ENCODE measurements at regions not wholly inside any gene's neighbourhood (a gene's known extent, or its start where the extent isn't known, plus 50 kb on each side); places are given as distances from the start of the nearest gene placed in this dataset.

DNA sequence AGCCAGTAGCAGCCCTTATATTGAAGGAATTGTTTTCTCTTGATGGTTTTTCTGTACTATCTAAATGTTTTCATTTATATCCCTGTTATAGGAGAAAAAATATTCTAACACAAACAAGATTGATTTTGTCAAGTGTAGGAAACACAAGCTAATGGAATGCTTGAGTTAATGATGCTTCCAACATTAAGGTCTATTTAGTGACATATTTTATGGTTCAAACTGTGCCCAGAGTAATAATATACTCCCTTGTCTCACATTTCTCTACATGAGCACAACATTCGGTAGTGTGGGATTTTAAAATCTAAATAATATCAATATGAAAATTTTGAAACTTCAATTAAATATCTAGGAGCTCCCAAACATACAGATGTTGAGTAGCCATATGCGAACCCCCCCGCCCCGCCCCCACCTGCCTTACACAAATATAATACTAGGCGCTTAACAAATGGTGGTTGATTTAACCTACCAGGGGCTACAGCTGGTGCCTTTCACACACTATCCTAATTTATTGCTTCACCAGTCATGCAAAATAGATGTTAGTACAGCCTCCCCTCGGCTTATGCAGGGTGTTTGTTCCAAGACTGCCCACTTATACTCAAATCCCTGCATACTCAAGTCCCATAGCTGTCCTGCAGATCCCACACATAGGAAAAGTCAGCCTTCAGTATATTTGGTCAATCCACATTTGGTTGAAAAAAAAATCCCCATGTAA is 124.1 kb upstream of the ACO1 start:
- 0 out of 4 replicates have a peak, but pooled peaks cover 0 to under 1% of the 10 kb centered on the region in 2 experiments for H3K9me3 ChIP-seq (ENCODE audit: insufficient read depth in 2 of 2, low read depth in 1 of 2, low read length in 1 of 2)
- ChIA-PET POLR2A (ENCODE audit: partially characterized antibody) (no interaction called here), CTCF (ENCODE audit: partially characterized antibody) (interaction anchor here (1.0 to 1.3 kb wide), 3 partner anchors 54 to 113 kb away, joined by 3 to 5 read pairs (median 3); no protein-coding TSS in a partner anchor)
- no peak overlapping the region for H3K4me3 ChIP-seq (ENCODE audit: extremely low read depth in 1 of 4, insufficient read depth in 2 of 4, low read depth in 3 of 4, low read length in 4 of 4)
- no peak overlapping the region for H2BK5ac ChIP-seq (ENCODE audit: low read depth, low read length)
- H2AK5ac ChIP-seq (ENCODE audit: low read depth, low read length) = no peak overlapping the region
- H3K4me1 ChIP-seq (replicated peaks in 1 of 4; ENCODE audit: control insufficient read depth in 3 of 4, insufficient read depth in 4 of 4, low read length in 3 of 4) = no peaks in the 10 kb centered on the region; a peak in 2 of 7 replicates
- no peak for DNase-seq (ENCODE audit: low read depth in 1 of 2, low spot score in 2 of 2)
- no peak overlapping the region for H3K9ac ChIP-seq (replicated peaks in 1 of 4; ENCODE audit: extremely low read depth in 1 of 4, low read depth in 3 of 4, low read length in 3 of 4)
- no peaks in the 10 kb centered on the region for H3K36me3 ChIP-seq (ENCODE audit: control insufficient read depth in 2 of 4, insufficient read depth in 4 of 4, low read length in 3 of 4)
- no peak for FAIRE-seq
- no peak overlapping the region for H4K8ac ChIP-seq (ENCODE audit: extremely low read depth, insufficient read depth, low read length)
- no peak overlapping the region for H3K4ac ChIP-seq (replicated peaks; ENCODE audit: insufficient read length, low read depth, low read length)
- no peak overlapping the region for H2BK120ac ChIP-seq (replicated peaks; ENCODE audit: low read depth, low read length)
- no peaks in the 10 kb centered on the region for H3K79me1 ChIP-seq (ENCODE audit: low read depth, low read length)
- 93% methylated on average over 6 of the region's 6 CpGs; no CpG with 5 or more reads in 1 of the 2 experiments for WGBS, 2 experiments (ENCODE audit: extremely low coverage in 1 of 2, insufficient coverage in 1 of 2, insufficient read length in 1 of 2, insufficient replicate concordance in 2 of 2, low coverage in 1 of 2, low lambda C conversion rate in 2 of 2, missing lambda C conversion rate in 1 of 2)
- H3K23me2 ChIP-seq (ENCODE audit: low read depth, low read length) = no peaks in the 10 kb centered on the region
- H3K79me2 ChIP-seq (ENCODE audit: control insufficient read depth in 1 of 2, insufficient read depth in 2 of 2, low read length in 2 of 2) = no peaks in the 10 kb centered on the region
- no peak overlapping the region for H3K4me2 ChIP-seq (ENCODE audit: insufficient read depth in 1 of 2, low read depth in 2 of 2, low read length in 2 of 2)
- no peak overlapping the region for H2BK12ac ChIP-seq (ENCODE audit: low read depth, low read length)
- H4K20me1 ChIP-seq (replicated peaks in 1 of 2; ENCODE audit: control insufficient read depth in 1 of 2, insufficient read depth in 2 of 2, low read length in 2 of 2) = no peaks in the 10 kb centered on the region
- no peak overlapping the region for H4K5ac ChIP-seq (ENCODE audit: insufficient read length, low read depth, low read length)
- no peaks in the 10 kb centered on the region; a peak in 1 of 7 replicates for H3K27me3 ChIP-seq (replicated peaks in 1 of 4; ENCODE audit: control insufficient read depth in 3 of 4, extremely low read depth in 1 of 4, insufficient read depth in 3 of 4, low read length in 3 of 4)
- TF ChIP-seq KDM4A (IDR thresholded peaks at IDR 0.05; ENCODE audit: low read depth, low read length, severe bottlenecking) = no peak
- TF ChIP-seq HDAC2 (IDR thresholded peaks at IDR 0.05; ENCODE audit: borderline replicate concordance in 1 of 2, low read depth in 2 of 2, low read length in 2 of 2) = no peak
- TF ChIP-seq SRF (IDR thresholded peaks at IDR 0.05; ENCODE audit: low read depth, low read length) = no peak
- no peak for TF ChIP-seq SAP30 (IDR thresholded peaks at IDR 0.05; ENCODE audit: insufficient read depth, insufficient replicate concordance, low read length)
- no peak overlapping the region for H3K27ac ChIP-seq (ENCODE audit: low read depth, low read length)
- no peak overlapping the region for H2AFZ ChIP-seq (ENCODE audit: low read length)
- no peak overlapping the region for H3K18ac ChIP-seq (ENCODE audit: extremely low read depth, low read length)
- H4K91ac ChIP-seq (replicated peaks; ENCODE audit: insufficient read length, low read length) = no peak overlapping the region
- no peak overlapping the region for H3K23ac ChIP-seq (ENCODE audit: insufficient read length)
- no peak overlapping the region for H2BK20ac ChIP-seq (ENCODE audit: low read length)
- no peak overlapping the region for H3K14ac ChIP-seq (ENCODE audit: insufficient read length)
- H3K56ac ChIP-seq (replicated peaks; ENCODE audit: insufficient read length, low read depth, low read length) = no peak overlapping the region
- H2BK15ac ChIP-seq (ENCODE audit: low read length) = no peak overlapping the region
